ENCODE measurements at regions not wholly inside any gene's neighbourhood (a gene's known extent, or its start where the extent isn't known, plus 50 kb on each side); places are given as distances from the start of the nearest gene placed in this dataset.

GRCh38 chr9:131809941-131810344 lies 70.1 kb upstream of the RAPGEF1 start:
- no peak for DNase-seq

- DNase-seq: no peak
Observed at GRCh38 chr9:131808291-131808690, 68.4 kb upstream of the RAPGEF1 start.

- no peak for DNase-seq
Observed at GRCh38 chr9:131807144-131807983, 67.5 kb upstream of the RAPGEF1 start.

- DNase-seq: no peak
Observed at GRCh38 chr9:131805803-131806202, 65.9 kb upstream of the RAPGEF1 start.

- DNase-seq: no peak
Observed at GRCh38 chr9:131804826-131805225, 65.0 kb upstream of the RAPGEF1 start.

GRCh38 chr9:131803758-131804411 lies 64.0 kb upstream of the RAPGEF1 start:
- DNase-seq: no peak

GRCh38 chr9:131801810-131802209 lies 61.9 kb upstream of the RAPGEF1 start:
- no peak for DNase-seq

GRCh38 chr9:131800843-131801242 lies 61.0 kb upstream of the RAPGEF1 start:
- no peak for DNase-seq

GRCh38 chr9:131800366-131800765 lies 60.5 kb upstream of the RAPGEF1 start:
- no peak for DNase-seq

GRCh38 chr9:131799177-131799823 lies 59.4 kb upstream of the RAPGEF1 start:
- DNase-seq: peak; percentile 59

GRCh38 chr9:131798246-131798645 lies 58.4 kb upstream of the RAPGEF1 start:
- no peak for DNase-seq

GRCh38 chr9:131794393-131794792 lies 54.5 kb upstream of the RAPGEF1 start:
- DNase-seq: no peak

GRCh38 chr9:131791542-131792254 lies 51.8 kb upstream of the RAPGEF1 start:
- no peak for DNase-seq

Measured in stimulated activated CD4-positive, alpha-beta T cell treated with anti-CD3 and anti-CD28 coated beads, Interleukin-4, amount 100 ng/mL, for 1 hour (primary cell).